CD4-positive, alpha-beta T cell treated with Interleukin-6 for 4 hours (primary cell): ENCODE measurements at regions not wholly inside any gene's neighbourhood (a gene's known extent, or its start where the extent isn't known, plus 50 kb on each side); places are given as distances from the start of the nearest gene placed in this dataset.
"Not testable (repeated sequence)": the region's sequence is repeated elsewhere in the genome, so short reads cannot be mapped to it uniquely, and the experiment has no call there.

Experiments used
- DNase-seq: peaks from one replicate; pipeline ENCODE4 v3.0.0-alpha.2; 2020; ENCODE audit warnings: mixed read lengths

DNA sequence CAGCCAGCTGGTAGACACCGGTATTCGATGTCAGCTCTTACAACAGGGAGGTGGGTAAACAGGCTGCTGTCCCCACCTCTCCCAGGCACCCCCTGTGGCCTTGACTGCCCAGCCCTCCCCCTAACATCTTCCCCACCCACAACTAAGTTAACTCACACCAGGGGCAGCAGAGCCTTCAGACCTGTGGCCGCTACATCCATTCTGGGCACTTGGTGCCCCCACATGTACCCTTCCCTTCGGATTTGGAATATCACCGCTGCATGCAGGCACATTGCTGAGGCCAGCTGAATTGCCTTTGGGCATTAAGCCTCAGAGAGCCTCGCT, 130.3 kb downstream of the MYCN start:
- DNase-seq = no peak

DNA sequence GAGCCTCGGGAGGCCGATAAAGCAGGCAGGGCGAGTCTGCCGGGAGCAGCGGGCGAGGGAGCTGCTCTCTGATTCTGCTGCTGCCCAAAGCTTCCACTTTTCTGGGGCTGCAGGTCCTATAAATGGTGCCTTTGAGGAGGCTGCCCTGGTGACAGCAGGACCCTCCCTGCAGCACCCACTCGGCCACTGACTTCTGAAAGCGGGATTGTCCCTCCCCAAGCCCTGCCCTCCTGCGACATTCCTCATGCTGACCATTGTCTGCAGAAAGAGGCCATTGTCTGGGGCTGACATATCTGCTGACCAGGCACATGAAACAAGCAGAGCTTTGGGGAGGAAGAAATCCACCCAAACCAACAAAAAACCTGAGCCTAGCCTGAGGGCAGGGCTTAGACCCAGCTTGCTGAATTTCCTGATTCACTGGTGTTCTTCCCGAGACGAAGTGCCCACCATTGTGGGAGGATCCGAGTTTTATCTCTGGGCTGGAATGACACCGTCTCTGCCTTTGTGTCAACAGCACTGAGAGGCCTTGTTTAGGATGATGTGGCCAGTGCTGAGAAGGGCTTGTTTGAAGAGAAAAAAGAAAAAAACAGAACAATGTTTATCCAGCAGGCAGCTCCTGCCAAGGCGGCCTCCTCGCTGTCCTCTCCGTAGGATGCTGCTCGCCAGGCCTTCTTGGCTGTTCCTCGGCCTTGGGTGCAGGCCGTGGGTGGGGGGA, 129.7 kb downstream of the MYCN start:
- no peak for DNase-seq

DNA sequence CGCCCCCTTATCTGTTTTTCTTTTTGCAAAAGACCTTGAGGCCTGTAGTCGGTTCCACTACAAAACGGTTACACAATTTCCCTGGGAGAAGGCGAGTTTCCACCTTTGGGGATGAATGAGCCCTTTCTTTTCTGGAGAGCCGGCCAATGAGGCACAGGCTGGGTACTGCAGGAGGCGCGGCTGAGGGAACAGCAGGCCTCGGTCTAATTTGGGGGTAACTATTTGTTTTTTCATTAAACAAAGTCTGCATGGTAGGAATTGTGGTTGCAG, 129.2 kb downstream of the MYCN start:
- DNase-seq = no peak

DNA sequence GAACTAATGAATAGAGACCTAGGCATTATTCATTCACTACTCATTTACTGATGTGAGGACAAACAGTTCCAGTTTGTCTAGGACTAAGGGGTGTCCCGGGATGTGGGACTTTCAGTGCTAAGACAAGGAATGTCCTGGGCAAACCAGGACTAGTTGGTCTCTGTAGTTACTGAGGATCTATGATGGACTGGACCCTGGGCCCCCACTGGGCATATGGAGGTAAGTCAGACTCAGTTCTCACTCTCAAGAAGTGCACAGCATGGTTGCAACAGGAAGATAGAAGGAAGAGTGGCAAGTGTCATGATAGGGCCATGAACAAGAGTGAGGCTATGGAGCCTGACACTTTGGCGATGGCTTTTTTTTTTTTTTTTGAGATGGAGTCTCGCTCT, 128.2 kb downstream of the MYCN start:
- DNase-seq = no peak

DNA sequence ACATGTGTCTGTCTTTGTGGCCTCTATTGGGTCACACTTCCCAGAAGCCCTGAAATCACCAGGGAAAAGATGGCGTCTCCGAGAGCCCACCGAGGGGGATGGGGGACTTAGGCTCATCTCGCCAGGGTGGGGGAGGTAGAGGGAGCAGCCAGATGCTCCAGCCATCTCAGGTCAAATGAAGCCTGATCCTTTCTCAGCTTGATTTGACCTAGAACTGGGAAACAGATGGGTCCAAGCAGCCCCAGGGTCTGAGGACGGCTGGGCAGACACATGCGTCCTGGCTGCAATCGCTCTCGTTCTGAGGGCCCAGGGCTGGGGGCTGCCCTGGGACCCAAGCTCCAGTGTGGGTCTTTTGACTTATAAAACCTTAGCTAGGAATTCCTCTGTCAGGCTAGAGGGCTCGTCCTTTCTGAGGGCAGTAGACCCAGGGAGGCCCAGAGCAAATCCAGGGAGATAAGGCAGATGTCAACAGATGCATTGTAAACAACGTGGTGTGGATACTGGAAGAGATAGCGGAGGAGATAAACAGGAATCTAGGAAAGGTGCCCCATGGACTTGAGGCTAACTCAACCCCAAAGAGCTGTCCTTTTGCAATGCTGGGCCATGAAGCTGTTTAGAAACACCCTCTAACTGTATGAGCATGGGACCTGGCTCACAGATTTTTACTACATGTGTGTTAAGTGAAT, 127.7 kb downstream of the MYCN start:
- DNase-seq = no peak

DNA sequence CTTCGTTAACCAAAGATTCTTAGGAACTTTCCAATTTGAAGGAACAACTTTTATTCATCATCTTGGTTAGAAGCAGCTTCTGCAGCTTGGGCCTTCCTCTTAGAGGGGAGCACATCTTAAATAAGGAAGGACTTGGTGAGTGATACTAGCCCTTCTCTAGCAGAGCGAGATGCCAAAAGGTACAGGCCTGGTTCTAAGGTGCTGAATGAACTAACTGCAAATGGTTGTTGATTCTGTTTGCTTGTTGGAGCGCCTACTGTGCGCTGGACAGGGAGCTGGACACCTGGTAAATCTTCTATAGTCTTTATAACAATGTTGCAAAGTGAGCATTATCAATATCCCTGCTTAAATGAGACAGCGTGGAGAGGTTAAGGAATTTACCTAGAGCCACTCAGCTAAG, 127.1 kb downstream of the MYCN start:
- DNase-seq = no peak

DNA sequence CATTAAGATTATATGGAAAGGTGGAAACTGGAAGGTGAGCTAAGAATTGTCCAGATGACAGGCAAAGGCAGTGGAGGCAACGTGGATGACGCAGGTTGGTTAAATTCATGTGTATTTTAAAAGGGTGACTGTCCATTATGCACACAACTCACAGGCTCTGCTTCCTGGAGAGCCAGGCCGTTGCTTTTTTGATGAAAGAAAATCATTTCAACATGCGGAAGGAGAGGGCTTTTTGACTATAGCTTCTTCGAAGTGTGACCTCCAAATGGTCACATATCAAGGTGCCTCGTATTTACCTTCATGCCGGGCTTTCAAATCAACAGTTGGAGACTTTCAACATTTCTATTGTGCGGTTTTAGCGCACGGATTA, 126.7 kb downstream of the MYCN start:
- DNase-seq = no peak

DNA sequence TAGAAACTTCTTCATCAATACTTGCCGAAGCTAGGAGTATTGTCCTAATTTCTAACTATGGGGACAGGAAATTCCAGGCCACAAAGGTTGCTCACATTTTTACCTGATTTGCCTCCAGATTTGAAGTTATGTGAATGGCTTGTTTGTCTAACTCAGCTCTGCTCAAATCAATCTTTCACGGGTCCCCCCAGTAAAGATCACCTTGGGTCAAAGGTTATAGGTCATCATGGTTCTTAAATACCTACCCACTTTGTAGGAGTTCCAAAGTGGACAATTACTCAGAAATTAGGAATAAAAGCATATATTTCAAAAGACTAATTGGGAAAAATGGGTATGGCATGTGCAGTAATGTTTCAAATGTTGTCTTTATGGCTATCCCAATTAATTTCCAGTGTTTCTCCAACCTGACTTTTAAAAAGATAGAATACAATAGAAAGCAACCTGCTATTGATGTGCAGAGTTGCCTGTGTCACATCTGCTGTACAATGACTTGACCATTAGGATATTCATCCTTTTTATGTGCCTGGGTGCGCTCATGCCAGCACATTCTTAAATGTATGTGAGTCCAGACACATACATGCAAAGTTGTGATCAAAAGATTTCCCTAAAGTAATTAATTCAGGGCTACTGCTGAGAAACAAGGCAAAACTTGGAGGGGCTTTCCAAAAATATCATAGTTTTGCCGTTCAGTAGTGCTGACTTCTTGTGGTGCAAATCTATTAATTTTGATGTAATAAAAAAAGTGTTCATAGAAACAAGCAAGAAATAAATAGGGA, 126.1 kb downstream of the MYCN start:
- no peak for DNase-seq

DNA sequence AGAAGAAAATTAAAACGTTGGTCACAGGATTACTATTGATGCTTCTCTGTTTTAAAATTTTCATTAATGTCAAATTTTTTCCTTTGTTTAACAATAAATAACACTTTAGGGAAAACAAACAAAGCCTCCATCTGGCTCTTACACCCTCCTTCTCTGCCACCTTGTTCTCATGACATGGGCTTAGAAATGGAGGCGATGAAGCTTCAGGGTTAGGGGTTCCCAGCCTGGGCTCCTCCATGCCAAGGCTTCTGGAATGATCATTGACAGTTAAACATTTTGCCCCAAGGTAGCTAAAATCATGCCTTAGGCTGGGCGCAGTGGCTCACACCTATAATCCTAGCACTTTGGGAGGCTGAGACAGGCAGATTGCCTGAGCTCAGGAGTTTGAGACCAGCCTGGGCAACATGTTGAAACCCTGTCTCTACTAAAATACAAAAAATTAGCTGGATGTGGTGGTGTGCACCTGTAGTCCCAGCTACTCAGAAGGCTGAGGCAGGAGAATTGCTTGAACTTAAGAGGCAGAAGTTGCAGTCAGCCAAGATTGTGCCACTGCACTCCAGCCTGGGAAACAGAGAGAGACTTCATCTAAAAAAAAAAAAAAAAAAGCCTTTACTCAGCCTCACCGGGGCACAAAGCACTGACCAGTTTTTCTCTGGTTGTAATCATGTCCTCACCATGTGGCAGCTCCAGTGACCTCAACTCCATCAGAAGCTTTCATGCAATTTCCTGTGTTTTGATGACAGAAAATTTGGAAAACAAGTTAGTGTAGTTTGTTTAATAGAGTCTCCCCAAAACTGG, 125.1 kb downstream of the MYCN start:
- not testable (repeated sequence) for DNase-seq

DNA sequence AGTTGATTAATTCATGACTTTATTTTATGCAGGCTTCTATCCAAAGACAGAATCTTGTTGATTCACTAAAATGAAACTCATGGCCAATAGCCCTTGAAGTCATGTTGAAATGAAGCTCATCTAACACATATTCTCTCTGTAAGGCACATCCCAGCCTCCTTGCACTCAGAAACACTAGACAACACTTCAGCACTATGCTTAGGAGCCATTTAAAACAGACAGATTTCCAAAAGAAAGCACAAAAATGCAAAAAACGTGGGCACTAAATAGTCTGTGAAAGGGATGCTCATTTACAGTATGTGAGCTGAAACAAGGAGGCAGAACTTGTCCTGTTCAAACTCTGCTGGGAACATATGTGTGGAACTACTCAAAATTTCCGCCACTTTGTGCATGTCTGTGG, 124.4 kb downstream of the MYCN start:
- DNase-seq = no peak

DNA sequence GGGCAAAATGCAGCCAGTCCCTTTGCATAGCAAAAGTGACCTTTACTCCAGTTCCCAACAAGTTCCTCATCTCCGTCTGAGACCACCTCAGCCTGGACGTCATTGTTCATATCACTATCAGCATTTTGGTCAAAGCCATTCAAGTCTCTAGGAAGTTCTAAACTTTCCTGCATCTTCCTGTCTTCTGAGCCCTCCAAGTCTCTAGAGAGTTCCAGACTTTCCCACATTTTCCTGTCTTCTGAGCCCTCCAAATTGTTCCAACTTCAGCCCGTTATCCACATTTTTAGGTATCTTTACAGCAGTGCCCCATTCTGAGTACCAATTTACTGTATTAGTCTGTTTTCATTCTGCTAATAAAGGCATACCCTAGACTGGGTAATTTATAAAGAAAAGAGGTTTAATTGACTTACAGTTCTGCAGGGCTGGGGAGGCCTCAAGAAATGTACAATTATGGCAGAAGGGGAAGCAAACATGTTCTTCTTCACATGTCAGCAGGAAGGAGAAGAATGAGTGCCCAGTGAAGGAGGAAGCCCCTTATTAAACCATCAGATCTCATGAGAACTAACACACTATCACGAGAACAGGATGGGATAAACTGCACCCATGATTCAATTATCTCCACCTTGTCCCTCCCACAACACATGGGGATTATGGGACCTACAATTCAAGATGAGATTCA, 123.7 kb downstream of the MYCN start:
- no peak for DNase-seq

DNA sequence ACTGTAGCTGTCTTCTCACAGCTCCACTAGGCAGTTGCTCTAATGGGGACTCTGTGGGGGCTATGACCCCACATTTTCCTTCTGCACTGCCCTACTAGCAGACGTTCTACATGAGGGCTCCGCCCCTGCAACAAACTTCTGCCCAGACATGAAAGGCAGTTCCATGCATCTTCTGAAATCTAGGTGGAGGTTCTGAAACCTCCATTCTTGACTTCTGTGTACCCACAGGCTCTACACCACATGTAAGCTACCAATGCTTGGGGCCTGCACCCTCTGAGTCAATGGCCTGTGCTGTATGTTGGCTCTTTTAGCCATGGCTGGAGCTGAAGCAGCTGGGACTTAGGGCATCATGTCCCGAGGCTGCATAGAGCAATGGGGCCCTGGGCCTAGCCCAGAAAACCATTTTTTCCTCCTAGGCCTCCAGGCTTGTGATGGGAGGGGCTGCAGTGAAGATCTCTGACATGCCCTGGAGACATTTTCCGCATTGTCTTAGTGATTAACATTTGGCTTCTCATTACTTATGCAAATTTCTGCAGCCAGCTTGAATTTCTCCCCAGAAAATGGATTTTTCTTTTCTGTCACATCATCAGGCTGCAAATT, 123.0 kb downstream of the MYCN start:
- no peak for DNase-seq

DNA sequence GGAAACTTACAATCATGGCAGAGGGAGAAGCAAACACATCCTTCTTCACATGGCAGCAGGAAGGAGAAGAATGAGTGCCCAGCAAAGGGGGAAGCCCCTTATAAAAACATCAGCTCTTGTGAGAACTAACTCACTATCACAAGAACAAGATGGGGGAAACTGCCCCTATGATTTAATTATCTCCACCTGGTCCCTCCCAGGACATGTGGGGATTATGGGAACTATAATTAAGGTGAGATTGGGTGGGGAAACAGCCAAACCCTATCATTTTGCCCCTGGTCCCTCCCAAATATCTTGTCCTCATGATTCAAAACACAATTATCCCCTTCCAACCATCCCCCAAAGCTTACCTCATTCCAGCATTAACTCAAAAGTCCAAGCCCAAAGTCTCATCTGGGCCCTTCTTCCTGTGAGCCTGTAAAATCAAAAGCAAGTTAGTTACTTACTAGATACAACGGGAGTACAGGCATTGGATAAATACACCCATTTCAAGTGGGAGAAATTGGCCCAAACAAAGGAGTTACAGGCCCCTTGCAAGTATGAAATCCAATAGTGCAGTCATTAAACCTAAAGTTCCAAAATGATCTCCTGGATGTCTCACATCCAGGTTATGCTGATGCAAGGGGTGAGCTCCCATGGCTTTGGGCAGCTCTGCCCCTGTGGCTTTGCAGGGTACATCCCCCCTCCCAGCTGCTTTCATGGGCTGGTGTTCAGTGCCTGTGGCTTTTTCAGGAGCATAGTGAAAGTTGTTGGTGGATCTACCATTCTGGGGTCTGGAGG, 122.3 kb downstream of the MYCN start:
- DNase-seq = no peak

DNA sequence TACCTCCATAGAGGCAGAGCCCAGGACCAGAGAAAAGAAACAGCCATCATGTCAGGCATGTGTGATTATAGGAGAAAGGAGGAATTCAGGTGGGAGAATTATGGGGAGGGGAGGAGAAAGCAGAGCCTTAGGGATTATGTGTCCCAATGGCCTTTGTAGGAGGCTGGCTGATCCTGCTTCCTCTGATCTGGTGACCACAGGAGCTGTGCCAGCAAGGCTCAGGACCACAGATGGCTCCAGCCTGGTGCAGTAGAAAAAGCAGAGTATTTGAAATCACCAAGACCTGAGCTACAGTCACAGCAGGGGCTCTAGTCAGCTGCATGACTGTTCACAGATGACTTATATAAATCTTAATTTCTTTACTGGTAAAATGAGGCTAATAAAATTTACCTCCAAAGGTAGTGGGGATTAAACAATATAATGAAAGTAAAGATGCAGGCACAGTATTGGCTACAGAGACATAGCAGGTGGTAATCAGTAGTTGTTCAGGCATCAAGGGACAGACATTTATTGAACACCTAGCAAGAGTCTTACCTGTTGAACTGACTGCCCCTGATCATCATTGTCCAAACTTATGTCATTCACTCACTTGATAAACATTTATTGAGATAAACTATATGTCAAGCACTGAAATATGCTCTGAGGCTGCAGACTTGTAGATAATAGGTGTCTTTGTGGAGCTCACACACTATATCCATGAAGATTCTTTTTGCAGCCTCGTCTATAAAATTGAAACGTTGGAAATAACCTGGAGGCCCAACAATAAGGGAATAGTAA, 121.3 kb downstream of the MYCN start:
- DNase-seq = no peak

DNA sequence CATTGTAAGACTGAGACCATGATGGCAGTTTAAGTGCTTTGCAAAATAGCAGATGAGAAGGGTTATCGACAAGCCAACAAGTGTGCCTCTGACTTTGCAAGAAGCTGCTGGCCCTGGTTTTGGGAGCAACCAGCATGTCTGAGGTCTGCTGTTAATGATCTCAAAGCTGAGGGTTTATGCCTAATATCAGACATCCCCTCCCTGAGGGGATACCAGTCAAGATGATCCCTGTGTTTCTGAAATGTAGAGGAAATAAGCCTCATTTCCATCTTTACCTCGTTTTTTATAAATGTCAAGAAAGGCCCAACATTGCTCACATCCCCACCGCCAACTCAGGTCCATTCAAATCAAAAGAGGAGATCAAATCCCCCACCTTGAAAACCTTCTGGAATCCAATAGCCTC, 120.6 kb downstream of the MYCN start:
- no peak for DNase-seq

DNA sequence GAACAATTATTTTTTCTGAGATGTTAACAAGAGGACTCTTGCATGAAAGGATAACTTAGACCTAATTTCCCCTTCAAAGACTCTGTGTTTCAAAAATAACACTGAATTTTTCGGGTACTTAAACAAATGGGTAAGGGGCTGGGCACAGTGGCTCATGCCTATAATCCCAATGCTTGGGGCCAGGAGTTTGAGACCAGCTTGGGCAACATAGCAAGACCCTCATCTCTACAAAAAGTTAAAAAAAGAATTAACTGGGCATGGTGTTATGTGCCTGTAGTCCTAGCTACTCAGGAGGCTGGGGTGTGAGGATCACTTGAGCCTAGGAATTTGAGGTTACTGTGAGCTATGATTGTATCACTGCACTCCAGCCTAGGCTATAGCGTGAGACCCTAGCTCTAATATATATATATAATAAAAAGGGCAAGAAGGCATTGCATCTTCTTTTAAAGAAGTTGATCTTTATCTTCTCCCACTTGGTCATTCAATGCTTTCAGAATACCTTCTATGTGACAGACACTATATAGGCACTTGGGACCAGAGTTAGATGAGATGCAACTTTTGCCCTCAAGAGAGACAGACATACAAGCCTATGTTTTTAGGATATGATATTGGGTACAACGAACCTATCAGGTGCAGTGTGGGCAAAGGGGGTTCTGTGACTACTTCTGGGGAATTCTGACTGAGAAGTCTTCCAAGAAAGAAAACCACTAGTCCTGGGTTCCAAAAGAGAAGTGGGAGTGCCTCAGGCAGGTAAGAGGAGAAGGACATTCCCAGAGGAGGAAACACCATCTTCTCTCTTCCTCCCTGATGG, 120.0 kb downstream of the MYCN start:
- no peak for DNase-seq

DNA sequence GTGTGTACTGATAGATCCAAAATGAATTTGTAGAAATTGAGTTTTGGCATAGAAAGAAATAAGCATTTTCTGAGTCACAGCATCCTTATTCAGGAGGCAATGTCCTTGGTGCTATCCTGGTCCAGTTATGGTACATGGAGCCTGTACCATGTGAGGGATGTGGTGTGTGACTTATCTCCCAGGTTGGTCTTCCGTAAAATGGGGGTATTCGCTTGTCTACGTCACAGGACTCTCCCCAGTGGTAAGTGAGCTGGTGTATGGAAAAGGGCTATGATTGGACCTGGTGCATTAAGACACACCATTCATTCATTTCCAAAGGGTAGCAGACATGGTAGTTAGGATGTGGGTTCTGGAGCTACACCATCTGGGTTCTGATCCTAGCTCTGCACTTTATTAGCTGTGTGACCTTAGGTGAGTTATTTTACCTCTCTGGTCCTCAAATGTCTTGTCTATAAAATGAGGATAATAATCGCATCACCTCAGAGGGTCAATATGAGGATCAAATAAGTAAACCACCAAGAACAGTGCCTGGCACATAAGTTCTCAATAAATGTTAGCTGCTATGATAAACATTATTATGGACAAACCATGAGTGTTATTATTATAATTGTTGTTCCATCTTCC, 119.2 kb downstream of the MYCN start:
- DNase-seq = no peak

DNA sequence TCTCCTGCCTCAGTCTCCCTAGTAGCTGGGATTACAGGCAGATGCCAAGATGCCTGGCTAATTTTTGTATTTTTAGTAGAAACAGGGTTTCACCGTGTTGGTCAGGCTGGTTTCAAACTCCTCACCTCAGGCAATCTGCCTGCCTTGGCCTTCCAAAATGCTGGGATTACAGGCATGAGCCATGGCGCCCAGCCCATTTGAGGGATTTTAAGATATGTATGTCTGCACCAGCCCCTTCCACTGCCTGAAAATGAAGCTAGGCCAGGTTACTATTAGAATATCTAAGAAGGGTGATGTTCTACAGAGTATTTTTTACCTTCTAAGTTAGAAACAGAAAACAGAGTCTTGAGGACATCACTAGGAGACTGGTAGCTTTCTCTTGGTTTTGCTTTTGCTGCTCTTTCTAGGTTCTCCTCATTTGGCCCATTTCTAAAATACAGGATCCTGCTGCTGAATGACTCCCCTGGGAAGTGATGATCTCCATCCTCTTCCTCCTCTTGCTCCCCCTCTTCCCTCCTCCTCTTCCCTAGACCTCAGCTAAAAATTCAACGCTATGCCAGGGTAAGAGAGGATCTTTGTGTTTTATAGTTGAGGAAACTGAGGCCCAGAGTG, 118.5 kb downstream of the MYCN start:
- DNase-seq = no peak

DNA sequence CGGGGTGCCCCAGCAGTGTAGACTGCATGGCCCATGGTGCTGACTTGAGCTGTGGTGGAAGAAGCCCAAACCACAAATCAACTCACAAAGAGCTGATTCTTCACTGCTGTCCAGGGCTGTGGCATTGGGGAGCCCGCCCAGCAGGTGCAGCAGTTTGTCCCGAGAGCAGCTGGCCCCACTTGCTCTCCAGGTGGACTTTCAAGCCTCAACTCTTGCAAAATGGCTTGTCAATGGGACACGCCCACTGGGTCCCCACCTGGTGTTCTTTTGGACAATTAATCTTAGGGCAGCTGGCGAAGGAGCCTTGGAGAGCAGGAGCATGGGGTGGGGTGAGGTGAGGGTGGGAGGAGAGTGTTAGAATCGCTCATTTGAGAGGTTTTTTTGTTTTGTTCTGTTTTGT, 117.9 kb downstream of the MYCN start:
- DNase-seq = no peak
